ENCODE measurements at regions not wholly inside any gene's neighbourhood (a gene's known extent, or its start where the extent isn't known, plus 50 kb on each side); places are given as distances from the start of the nearest gene placed in this dataset.

DNA sequence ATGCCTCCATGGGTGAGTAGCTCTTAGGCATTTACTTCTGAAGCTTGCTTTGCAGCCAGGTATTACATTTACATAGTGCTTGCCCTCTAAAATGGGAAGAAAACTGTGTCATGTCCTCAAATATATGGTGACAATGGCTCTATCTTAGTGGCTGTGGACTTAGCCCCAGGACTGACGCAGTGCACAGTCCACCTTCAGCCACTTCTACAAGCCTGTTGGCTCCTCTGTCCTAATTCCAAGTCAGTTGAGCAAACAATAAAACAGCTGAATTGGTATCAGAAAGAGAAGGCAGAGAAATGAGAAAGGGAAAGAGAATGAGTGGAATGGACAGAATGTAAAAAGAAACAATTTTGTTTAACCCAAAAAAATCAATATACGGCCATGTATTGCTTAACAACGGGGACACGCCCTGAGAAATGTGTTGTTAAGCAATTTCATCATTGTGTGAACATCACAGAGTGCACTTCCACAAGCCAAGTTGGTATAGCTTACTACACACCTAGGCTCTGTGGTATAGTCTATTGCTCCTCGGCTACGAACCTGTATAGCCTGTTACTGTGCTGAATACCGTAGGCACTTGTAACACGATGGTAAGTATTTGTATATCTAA is 93.5 kb downstream of the GRIN2B start:
- Histone ChIP-seq H3K27ac (ENCODE audit: low read length) (no peak overlapping the region), H3K27me3 (ENCODE audit: control insufficient read depth, insufficient read depth) (no peaks in the 10 kb centered on the region), H3K4me3 (ENCODE audit: low read length) (no peak overlapping the region), H3K4me1 (ENCODE audit: control insufficient read depth, insufficient read depth, low read length) (no peaks in the 10 kb centered on the region), H3K9me3 (ENCODE audit: control insufficient read depth, low read length) (no peaks in the 10 kb centered on the region)
- ATAC-seq = no peak
- WGBS = 93% methylated on average over 8 of the region's 8 CpGs
- intact Hi-C loops (cut with DNase I) = no loop called here
- no peak for DNase-seq

- H3K4me3 ChIP-seq (ENCODE audit: low read length) = no peak overlapping the region
- DNase-seq (no peak), ATAC-seq (no peak)
- no peaks in the 10 kb centered on the region for H3K27me3 ChIP-seq (ENCODE audit: control insufficient read depth, insufficient read depth)
- no peak overlapping the region for H3K27ac ChIP-seq (ENCODE audit: low read length)
- 48% methylated on average over 4 of the region's 4 CpGs for WGBS
- no peaks in the 10 kb centered on the region for H3K9me3 ChIP-seq (ENCODE audit: control insufficient read depth, low read length)
- intact Hi-C loops (cut with DNase I) = no loop called here
- H3K4me1 ChIP-seq (ENCODE audit: control insufficient read depth, insufficient read depth, low read length) = no peaks in the 10 kb centered on the region
These were observed 99.2 kb downstream of the GRIN2B start for GRCh38 chr12:13882176-13882575.

- no peak for DNase-seq
- no peak overlapping the region for H3K27ac ChIP-seq (ENCODE audit: low read length)
- ATAC-seq = no peak
- no peaks in the 10 kb centered on the region for H3K4me1 ChIP-seq (ENCODE audit: control insufficient read depth, insufficient read depth, low read length)
- no peaks in the 10 kb centered on the region for H3K9me3 ChIP-seq (ENCODE audit: control insufficient read depth, low read length)
- no peaks in the 10 kb centered on the region for H3K27me3 ChIP-seq (ENCODE audit: control insufficient read depth, insufficient read depth)
- WGBS = 72% methylated on average over 4 of the region's 4 CpGs
- intact Hi-C loops (cut with DNase I) = loop anchor here in 1 of 4 donors (2.0 kb wide), 1 partner anchor 22 kb away; no protein-coding TSS in a partner anchor
- no peak overlapping the region for H3K4me3 ChIP-seq (ENCODE audit: low read length)
These were observed 100.8 kb downstream of the GRIN2B start for GRCh38 chr12:13880613-13881012.

GRCh38 chr12:13875744-13876143 is 105.7 kb downstream of the GRIN2B start:
- Histone ChIP-seq H3K27ac (ENCODE audit: low read length) (no peak overlapping the region), H3K4me1 (ENCODE audit: control insufficient read depth, insufficient read depth, low read length) (no peaks in the 10 kb centered on the region), H3K4me3 (ENCODE audit: low read length) (no peak overlapping the region), H3K9me3 (ENCODE audit: control insufficient read depth, low read length) (no peaks in the 10 kb centered on the region), H3K27me3 (ENCODE audit: control insufficient read depth, insufficient read depth) (no peaks in the 10 kb centered on the region)
- intact Hi-C loops (cut with DNase I) = no loop called here
- DNase-seq (no peak), ATAC-seq (no peak)
- 64% methylated on average over 4 of the region's 4 CpGs for WGBS

DNA sequence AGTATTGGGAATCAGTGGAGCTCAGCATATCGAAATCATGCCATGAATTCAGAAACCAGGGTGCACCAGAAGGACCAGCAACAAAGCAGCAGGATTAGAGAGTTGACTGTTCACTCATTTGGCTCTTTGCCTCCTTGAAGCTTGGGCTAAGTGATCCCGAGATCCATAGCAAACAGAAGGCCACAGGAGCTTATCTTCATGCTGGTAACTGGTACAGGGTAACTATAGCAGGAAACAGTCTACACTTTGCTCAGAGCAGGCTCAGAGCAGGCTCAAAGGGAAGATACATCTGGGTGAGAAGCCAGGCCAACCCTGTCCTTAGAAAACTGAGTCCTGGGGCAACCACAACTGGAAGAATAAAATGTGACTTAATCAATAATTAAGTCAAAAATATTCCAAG is 111.1 kb downstream of the GRIN2B start:
- intact Hi-C loops (cut with DNase I) = no loop called here
- no peak for ATAC-seq

DNA sequence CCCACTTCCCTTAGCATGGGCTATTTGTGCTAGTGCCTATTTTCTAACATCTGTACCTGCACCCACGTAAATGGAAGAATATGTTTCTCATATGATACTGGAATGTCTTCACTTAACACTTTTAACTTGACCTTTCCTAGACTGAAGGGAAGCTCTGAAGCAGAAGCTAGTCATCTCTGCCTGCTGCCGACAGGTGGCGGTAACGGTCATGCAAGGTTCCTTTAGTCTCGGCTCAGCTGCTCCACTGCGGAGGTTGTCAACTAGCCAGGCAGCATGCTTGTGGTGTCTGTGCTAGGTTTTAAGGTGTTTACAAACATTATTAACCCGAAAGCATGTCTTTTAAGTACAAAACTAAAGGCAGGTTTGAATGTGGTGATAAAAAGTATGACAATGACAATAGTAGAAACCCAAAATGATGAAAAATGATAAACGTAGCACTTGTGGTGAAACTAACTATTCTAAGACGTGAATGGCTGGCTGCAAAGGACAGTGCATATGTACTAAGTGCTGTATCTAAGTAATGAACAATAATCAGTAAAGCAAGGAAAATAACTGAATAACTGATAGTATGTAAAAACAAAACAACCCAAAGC is 117.2 kb downstream of the GRIN2B start:
- peaks cover 2% of the 10 kb centered on the region for H3K27me3 ChIP-seq (ENCODE audit: control insufficient read depth, insufficient read depth)
- 16% methylated on average over 9 of the region's 9 CpGs for WGBS
- H3K4me1 ChIP-seq (ENCODE audit: control insufficient read depth, insufficient read depth, low read length) = no peaks in the 10 kb centered on the region
- ATAC-seq (peak; percentile 72 to 89), DNase-seq (peak; percentile 82 to 86 (median 83))
- no peak overlapping the region for H3K27ac ChIP-seq (ENCODE audit: low read length)
- intact Hi-C loops (cut with DNase I) = loop anchor here (5.0 to 10.0 kb wide), 3 partner anchors 298 to 303 kb away; no protein-coding TSS in a partner anchor
- H3K4me3 ChIP-seq (ENCODE audit: low read length) = no peak overlapping the region
- no peaks in the 10 kb centered on the region for H3K9me3 ChIP-seq (ENCODE audit: control insufficient read depth, low read length)

More for the DNA sequence above, 111.1 kb downstream of the GRIN2B start:
- Histone ChIP-seq H3K4me3 (ENCODE audit: low read length) (no peak overlapping the region), H3K4me1 (ENCODE audit: control insufficient read depth, insufficient read depth, low read length) (no peaks in the 10 kb centered on the region), H3K9me3 (ENCODE audit: control insufficient read depth, low read length) (no peaks in the 10 kb centered on the region), H3K27ac (ENCODE audit: low read length) (no peak overlapping the region), H3K27me3 (ENCODE audit: control insufficient read depth, insufficient read depth) (no peaks in the 10 kb centered on the region)
- DNase-seq = no peak
- WGBS = 59% methylated on average over 2 of the region's 2 CpGs

DNA sequence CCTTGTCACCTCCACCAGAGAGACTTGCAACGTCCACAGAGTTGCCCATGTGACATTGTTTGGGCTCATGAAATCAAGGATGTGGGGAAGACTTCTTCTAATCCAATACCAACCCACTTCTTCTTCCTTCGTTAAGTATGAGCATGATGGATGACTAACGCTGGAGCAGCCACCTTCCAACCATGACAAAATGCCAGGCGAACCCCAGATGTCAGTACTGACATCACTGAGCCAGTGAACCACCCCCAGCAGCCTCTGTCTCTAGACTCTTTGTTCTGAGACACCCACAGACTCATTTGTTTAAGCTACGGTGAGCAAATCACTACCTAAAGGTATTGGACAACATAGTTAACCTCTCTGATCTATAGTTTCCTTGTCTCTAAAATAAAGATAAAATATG is 123.7 kb downstream of the GRIN2B start:
- Histone ChIP-seq H3K4me3 (ENCODE audit: low read length) (no peak overlapping the region), H3K4me1 (ENCODE audit: control insufficient read depth, insufficient read depth, low read length) (no peaks in the 10 kb centered on the region), H3K27ac (ENCODE audit: low read length) (no peak overlapping the region), H3K9me3 (ENCODE audit: control insufficient read depth, low read length) (no peaks in the 10 kb centered on the region), H3K27me3 (ENCODE audit: control insufficient read depth, insufficient read depth) (peaks cover 2% of the 10 kb centered on the region)
- intact Hi-C loops (cut with DNase I) = loop anchor here in 1 of 4 donors (2.0 kb wide), 1 partner anchor 23 kb away; no protein-coding TSS in a partner anchor
- ATAC-seq (no peak), DNase-seq (no peak)
- WGBS = 75% methylated on average over 5 of the region's 5 CpGs

- Histone ChIP-seq H3K27ac (ENCODE audit: low read length) (no peak overlapping the region), H3K9me3 (ENCODE audit: control insufficient read depth, low read length) (no peaks in the 10 kb centered on the region), H3K27me3 (ENCODE audit: control insufficient read depth, insufficient read depth) (no peaks in the 10 kb centered on the region), H3K4me1 (ENCODE audit: control insufficient read depth, insufficient read depth, low read length) (no peaks in the 10 kb centered on the region), H3K4me3 (ENCODE audit: low read length) (no peak overlapping the region)
- 44% methylated on average over 3 of the region's 3 CpGs for WGBS
- intact Hi-C loops (cut with DNase I) = no loop called here
- ATAC-seq (no peak), DNase-seq (no peak)
These were observed 127.9 kb downstream of the GRIN2B start for GRCh38 chr12:13853471-13853870.

DNA sequence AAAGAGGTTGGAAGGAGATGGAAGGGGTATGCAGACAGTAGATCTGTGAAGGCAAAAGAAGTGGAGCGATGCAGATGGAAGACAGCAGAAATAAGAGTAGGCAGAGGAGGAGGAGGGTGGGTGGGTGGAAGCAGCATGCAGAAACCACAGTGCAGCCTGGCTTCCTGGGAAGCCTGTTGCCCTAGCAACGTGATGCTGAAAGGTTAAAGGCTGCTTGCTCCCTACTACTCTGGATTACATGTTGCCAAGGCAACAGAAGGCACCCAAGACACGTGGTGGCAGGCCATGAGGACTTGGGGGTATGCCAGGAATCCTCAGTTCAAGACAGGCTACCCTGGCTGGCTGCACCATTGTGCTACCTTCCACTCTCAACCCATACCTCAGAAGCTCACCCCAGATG is 129.6 kb downstream of the GRIN2B start:
- WGBS = 29% methylated on average over 3 of the region's 3 CpGs
- no peaks in the 10 kb centered on the region for H3K9me3 ChIP-seq (ENCODE audit: control insufficient read depth, low read length)
- no peaks in the 10 kb centered on the region for H3K4me1 ChIP-seq (ENCODE audit: control insufficient read depth, insufficient read depth, low read length)
- intact Hi-C loops (cut with DNase I) = no loop called here
- no peak for DNase-seq
- no peaks in the 10 kb centered on the region for H3K27me3 ChIP-seq (ENCODE audit: control insufficient read depth, insufficient read depth)
- peak in 1 of 2 donors; percentile 13 for ATAC-seq
- H3K4me3 ChIP-seq (ENCODE audit: low read length) = no peak overlapping the region
- no peak overlapping the region for H3K27ac ChIP-seq (ENCODE audit: low read length)

GRCh38 chr12:13849456-13849855 is 131.9 kb downstream of the GRIN2B start:
- Histone ChIP-seq H3K9me3 (ENCODE audit: control insufficient read depth, low read length) (no peaks in the 10 kb centered on the region), H3K27ac (ENCODE audit: low read length) (no peak overlapping the region), H3K4me1 (ENCODE audit: control insufficient read depth, insufficient read depth, low read length) (no peaks in the 10 kb centered on the region), H3K27me3 (ENCODE audit: control insufficient read depth, insufficient read depth) (no peaks in the 10 kb centered on the region), H3K4me3 (ENCODE audit: low read length) (no peak overlapping the region)
- ATAC-seq (no peak), DNase-seq (no peak)
- intact Hi-C loops (cut with DNase I) = no loop called here
- WGBS = 74% methylated on average over 3 of the region's 3 CpGs

- Histone ChIP-seq H3K4me3 (ENCODE audit: low read length) (no peak overlapping the region), H3K9me3 (ENCODE audit: control insufficient read depth, low read length) (no peaks in the 10 kb centered on the region), H3K27me3 (ENCODE audit: control insufficient read depth, insufficient read depth) (no peaks in the 10 kb centered on the region), H3K4me1 (ENCODE audit: control insufficient read depth, insufficient read depth, low read length) (peaks cover under 1% of the 10 kb centered on the region), H3K27ac (ENCODE audit: low read length) (no peak overlapping the region)
- no peak for ATAC-seq
- DNase-seq = no peak
- 70% methylated on average over 1 of the region's 1 CpG for WGBS
- intact Hi-C loops (cut with DNase I) = no loop called here
These were observed 137.6 kb downstream of the GRIN2B start for GRCh38 chr12:13843841-13844240.

Data from right cardiac atrium (tissue), 5 donors.